Natural killer cell treated with Interleukin-12 subunit alpha and Interleukin-12 subunit beta and Interleukin-15 and Interleukin-18, amount 100 ng/mL, for 72 hours (primary cell): ENCODE measurements at regions not wholly inside any gene's neighbourhood (a gene's known extent, or its start where the extent isn't known, plus 50 kb on each side); places are given as distances from the start of the nearest gene placed in this dataset.

Source experiments
- ATAC-seq, 2 donors: fragments of 150-1000 bp; cut with Tn5 transposase in 1 of 2; sonication (Bioruptor Pico), chemical (Tn5 transposase) in 1 of 2; 2 replicates each; pipeline ENCODE4 v1.10.0; 2021
- DNase-seq: peaks from one replicate; pipeline ENCODE4 v3.0.0; 2022; ENCODE audit warnings: low spot score
- H3K27ac Mint-ChIP-seq, 2 donors: 1 replicate in 1 of 2; 2 replicates in 1 of 2; pipeline ENCODE4 v1.8.0; 2022; ENCODE audit warnings: mixed read lengths in 2 of 2, mild to moderate bottlenecking in 1 of 2, moderate library complexity in 1 of 2
- H3K27me3 Mint-ChIP-seq, 2 donors: 1 replicate in 1 of 2; 2 replicates in 1 of 2; pipeline ENCODE4 v1.8.0; 2022; ENCODE audit warnings: mixed read lengths in 2 of 2
- H3K36me3 Mint-ChIP-seq: one replicate; pipeline ENCODE4 v1.8.0; 2022; ENCODE audit warnings: mixed read lengths
- H3K4me1 Mint-ChIP-seq, 2 donors: 1 replicate in 1 of 2; 2 replicates in 1 of 2; pipeline ENCODE4 v1.8.0; 2022; ENCODE audit warnings: low read depth in 2 of 2, mixed read lengths in 2 of 2, mild to moderate bottlenecking in 1 of 2
- H3K4me3 Mint-ChIP-seq: one replicate; pipeline ENCODE4 v1.8.0; 2022; ENCODE audit warnings: mixed read lengths
- H3K9me3 Mint-ChIP-seq: 2 replicates; pipeline ENCODE4 v1.8.0; 2022; ENCODE audit warnings: mixed read lengths

DNA sequence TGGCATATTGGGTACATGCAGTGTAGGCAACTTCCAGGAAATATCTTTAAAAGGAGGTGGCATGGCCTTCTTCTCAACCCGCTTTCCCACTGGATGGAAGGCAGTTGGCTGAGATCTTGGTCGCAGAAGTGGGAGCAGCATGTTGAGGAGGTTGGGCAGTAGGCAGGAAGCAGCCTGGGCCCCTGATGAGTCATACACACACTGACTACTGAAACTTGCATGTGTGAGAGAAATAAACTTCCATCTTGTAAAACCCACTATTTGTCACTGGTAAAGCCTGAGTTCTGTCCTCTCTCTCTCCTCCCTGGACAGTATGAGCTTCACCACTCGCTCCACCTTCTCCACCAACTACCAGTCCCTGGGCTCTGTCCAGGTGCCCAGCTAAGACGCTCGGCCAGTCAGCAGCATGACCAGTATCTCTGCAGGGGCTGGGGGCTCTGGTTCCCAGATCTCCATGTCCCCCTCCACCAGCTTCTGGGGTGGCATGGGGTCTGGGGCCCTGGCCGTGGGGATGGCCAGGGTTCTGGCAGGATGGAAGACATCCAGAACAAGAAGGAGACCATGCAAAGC, 233.8 kb upstream of the SPRED2 start:
- DNase-seq (no peak), ATAC-seq (peak; percentile 48 to 76)
- Mint-ChIP-seq H3K27ac (no peak overlapping the region), H3K27me3 (peaks cover 24 to 29% of the 10 kb centered on the region in 2 donors), H3K36me3 (peaks cover 9% of the 10 kb centered on the region), H3K9me3 (peaks cover 4% of the 10 kb centered on the region), H3K4me1 (peaks cover 4% of the 10 kb centered on the region in 2 donors), H3K4me3 (no peak overlapping the region)

DNA sequence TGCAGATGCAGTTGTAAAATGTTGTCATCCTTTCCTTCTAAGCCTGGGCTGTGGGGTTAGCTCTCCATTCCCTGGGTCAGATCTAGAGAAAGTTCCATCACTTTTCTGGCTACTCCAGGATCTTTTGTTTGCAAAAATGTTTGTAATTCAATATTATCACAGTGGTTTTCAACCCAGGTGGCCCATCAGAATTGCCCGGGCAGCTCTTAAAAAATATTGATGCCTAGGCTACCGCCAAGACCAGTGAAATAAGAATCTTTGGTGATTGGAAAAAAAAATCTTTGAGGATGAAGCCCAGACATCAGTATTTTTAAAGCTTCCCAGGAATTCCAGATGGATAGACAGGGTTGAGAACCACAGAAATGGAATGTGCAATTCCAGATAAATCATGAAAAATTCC, 232.5 kb upstream of the SPRED2 start:
- H3K27me3 Mint-ChIP-seq, result peaks cover 19% of the 10 kb centered on the region in 2 donors
- no peak overlapping the region for H3K4me3 Mint-ChIP-seq
- peaks cover 4% of the 10 kb centered on the region for H3K9me3 Mint-ChIP-seq
- no peak overlapping the region for H3K27ac Mint-ChIP-seq
- no peak for ATAC-seq
- H3K4me1 Mint-ChIP-seq, result peaks cover 4% of the 10 kb centered on the region in 2 donors
- H3K36me3 Mint-ChIP-seq, result peaks cover 9% of the 10 kb centered on the region
- no peak for DNase-seq

DNA sequence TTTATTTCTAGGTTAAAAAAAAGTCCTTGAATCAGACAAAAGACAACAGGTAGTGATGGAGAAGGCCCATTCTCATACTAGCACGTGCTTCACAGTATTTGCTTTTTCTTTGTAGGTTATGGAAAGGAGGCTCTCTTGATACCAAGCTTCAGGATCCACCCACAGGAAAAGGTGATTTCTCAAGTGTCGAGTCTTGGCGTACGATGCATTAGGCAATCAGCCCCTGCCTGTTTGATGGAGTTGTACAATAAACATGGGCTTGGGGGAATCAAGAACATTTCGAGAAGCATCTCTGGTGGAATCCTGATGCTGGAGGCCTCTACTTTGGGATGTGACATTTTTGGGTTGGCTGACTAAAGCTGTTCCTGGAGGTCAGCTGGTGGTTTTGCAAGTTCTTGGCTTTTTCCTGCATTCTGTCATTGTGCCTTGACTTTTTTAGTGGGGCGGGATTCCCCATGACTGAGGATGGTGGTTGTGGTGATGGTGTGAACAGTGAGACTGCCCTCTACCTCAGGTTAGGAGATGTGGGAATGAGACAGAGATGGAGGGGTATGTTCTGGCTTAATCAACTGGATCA, 231.5 kb upstream of the SPRED2 start:
- peaks cover 21 to 22% of the 10 kb centered on the region in 2 donors for H3K27me3 Mint-ChIP-seq
- DNase-seq (no peak), ATAC-seq (peak in 1 of 2 donors; percentile 45)
- no peak overlapping the region for H3K4me3 Mint-ChIP-seq
- no peak overlapping the region for H3K27ac Mint-ChIP-seq
- H3K4me1 Mint-ChIP-seq, result peaks cover 4% of the 10 kb centered on the region in 2 donors
- H3K9me3 Mint-ChIP-seq, result peaks cover 4% of the 10 kb centered on the region
- peaks cover 9% of the 10 kb centered on the region for H3K36me3 Mint-ChIP-seq

DNA sequence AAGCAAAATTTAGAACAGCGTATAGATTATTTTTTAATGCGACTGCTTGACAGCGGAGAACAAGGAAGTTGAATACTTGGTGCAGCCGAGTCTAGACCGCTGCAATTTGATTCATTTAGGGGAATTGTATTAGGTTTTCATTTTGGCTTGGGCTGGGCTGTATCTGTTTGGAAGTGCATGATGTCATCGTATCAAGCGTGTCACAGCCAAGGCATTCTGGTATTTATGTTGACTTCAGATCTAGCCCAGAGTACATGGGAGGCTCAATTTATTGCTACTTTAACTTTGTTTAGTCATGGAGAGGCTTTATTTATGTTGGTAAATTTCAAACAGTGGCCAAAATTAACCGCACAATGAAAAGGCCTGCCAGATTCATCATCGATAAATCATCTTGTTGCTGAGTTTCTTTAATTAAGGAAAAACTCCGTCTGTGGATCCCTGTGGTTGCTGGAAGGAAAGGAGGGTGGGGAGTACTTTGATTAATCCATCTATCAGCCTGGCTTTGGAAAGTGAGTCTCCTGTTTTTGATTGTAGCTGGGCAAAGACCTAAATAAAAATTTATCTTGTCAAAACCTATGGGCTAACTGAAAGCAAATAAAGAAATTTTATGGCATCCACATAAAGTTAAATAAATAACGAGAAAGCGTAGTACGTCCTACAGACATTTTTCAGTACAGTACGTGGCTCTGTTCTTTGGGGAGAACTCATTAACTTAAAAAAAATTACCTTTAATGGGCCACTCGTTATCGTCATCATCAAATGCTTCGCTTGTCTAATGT, 230.4 kb upstream of the SPRED2 start:
- DNase-seq (no peak), ATAC-seq (no peak)
- no peak overlapping the region for H3K27ac Mint-ChIP-seq
- H3K9me3 Mint-ChIP-seq, result no peaks in the 10 kb centered on the region
- peaks cover 15 to 20% of the 10 kb centered on the region in 2 donors for H3K27me3 Mint-ChIP-seq
- no peaks in the 10 kb centered on the region for H3K36me3 Mint-ChIP-seq
- H3K4me1 Mint-ChIP-seq, result peaks cover 4% of the 10 kb centered on the region in 2 donors
- no peak overlapping the region for H3K4me3 Mint-ChIP-seq

DNA sequence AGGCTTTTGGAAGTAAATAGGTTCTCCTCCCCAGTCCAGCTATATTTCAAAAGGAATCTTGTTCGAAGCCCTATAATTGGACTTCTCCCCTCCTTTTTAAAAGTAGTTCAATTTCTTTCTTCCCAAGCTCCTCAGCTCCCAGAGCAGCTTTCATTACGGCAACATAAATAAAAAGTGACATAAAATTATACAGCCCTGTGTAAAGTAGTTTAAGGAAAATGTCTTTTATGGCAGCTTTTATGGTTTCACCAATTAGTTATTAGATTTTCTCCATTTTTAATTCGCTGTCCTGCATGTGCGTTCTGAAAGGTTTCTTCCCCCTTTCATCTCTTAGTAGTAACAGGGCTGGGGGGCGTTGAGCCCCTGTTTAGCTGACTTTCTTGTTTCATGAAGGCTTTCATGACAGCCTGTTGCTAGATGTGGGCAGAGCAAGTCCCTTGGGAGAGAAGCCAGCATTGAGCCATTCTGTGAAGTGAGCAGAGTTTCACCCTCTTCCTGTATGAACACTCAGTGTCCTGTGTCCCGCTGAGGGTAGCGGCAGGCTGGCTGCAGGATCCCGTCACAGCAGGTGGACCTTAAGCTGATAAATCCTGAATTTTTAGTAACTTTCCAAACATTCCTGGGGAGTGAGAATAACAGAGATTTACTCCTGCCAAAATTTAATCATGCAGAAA, 229.7 kb upstream of the SPRED2 start:
- ATAC-seq (no peak), DNase-seq (no peak)
- Mint-ChIP-seq H3K27ac (no peak overlapping the region), H3K4me1 (peaks cover 4% of the 10 kb centered on the region in 2 donors), H3K36me3 (no peaks in the 10 kb centered on the region), H3K27me3 (peaks cover 15 to 24% of the 10 kb centered on the region in 2 donors), H3K4me3 (no peak overlapping the region), H3K9me3 (no peaks in the 10 kb centered on the region)

DNA sequence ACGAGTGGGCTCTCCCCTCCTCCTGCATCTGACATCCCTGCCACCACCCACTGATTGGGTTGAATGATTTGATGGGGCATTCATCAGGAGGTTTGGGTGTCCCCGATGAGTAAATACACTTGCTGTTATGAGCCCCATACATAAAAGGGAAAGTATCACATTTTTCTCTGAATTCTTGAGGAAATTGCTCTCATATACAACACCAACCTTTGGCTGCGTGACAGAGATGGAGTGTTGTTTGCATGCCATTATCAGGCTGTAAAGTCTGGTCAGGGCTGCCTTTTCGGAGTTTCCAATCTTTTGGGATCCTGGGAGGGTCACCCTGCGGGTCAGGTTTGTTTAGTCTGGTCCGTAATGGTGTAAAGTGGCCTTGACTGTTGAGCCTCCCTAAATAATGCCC, 227.9 kb upstream of the SPRED2 start:
- Mint-ChIP-seq H3K4me3 (no peak overlapping the region), H3K27ac (no peak overlapping the region), H3K4me1 (no peaks in the 10 kb centered on the region), H3K9me3 (no peaks in the 10 kb centered on the region), H3K36me3 (no peaks in the 10 kb centered on the region), H3K27me3 (peaks cover 19 to 25% of the 10 kb centered on the region in 2 donors)
- no peak for ATAC-seq
- DNase-seq, result no peak

DNA sequence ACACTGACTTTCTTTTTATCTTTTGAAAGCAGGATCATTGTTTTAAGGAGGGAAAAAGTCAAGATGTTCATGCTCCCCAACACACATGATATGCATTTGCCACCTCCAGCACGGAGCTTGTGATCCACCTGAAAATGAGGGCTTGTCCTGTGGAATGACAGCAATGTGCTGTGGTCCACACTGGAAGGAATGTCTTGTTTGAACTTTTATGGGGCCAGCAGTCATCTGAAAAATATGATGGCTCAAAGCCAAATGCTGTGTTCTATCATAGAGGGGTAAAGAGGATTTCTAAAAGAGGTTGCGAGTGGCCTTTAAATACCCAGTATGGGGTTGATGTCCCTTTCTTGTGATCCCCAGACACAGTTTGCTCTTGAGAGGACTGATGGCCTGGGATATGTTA, 226.5 kb upstream of the SPRED2 start:
- Mint-ChIP-seq H3K27me3 (peaks cover 22 to 25% of the 10 kb centered on the region in 2 donors), H3K36me3 (no peaks in the 10 kb centered on the region), H3K27ac (no peak overlapping the region), H3K4me1 (no peaks in the 10 kb centered on the region), H3K4me3 (no peak overlapping the region), H3K9me3 (no peaks in the 10 kb centered on the region)
- ATAC-seq (no peak), DNase-seq (no peak)

DNA sequence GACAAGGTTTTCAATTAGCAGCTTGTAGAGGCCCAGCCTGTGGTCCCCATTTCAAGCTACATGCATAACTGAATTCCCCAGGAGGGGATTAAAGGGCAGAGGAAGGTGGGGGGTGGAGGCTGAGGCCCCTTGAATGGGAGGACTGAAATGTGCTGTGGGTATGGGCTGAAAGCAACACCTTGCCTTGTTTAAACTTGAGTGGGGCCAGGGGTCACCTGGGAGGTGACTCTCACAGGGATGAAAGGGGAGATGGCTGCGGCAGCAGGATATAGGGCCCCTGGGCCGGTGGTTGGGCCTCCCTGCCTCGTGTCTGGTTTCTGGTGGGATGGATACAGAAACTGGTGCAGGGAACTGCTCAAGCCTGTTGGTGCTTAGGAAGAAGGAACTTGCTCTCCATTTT, 225.9 kb upstream of the SPRED2 start:
- no peaks in the 10 kb centered on the region for H3K9me3 Mint-ChIP-seq
- ATAC-seq (peak in 1 of 2 donors; percentile 46), DNase-seq (no peak)
- H3K27me3 Mint-ChIP-seq, result peaks cover 19 to 25% of the 10 kb centered on the region in 2 donors
- H3K4me1 Mint-ChIP-seq, result no peaks in the 10 kb centered on the region
- no peaks in the 10 kb centered on the region for H3K36me3 Mint-ChIP-seq
- H3K27ac Mint-ChIP-seq, result no peak overlapping the region
- no peak overlapping the region for H3K4me3 Mint-ChIP-seq

DNA sequence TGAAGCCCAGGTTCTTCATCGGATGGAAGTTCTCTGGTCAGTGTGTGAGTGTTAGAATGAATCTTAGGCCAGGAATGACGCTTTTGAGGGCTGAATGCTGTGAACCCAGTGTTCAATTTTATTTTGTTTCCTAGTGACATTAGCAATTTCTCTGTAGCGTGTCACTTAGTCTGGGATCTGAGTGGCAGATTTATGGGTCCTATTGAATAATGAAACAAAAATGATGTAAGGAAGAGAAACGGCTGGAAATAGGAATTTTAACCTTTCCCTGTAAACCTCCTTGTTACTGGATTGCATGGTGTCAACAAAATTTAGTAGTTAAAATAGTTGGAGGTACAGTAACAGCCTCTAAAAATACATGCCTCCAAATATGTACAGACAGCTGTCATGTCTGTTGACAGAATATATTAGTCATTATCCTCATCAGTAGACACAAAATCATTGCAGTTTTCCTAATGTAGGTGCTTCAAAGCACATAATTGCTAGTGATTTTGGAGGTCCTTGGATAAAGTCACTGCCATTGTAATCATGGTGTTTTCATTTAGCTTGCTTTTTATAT, 223.8 kb upstream of the SPRED2 start:
- Mint-ChIP-seq H3K4me1 (no peaks in the 10 kb centered on the region), H3K4me3 (no peak overlapping the region), H3K36me3 (no peaks in the 10 kb centered on the region), H3K9me3 (no peaks in the 10 kb centered on the region), H3K27ac (no peak overlapping the region), H3K27me3 (peaks cover 15 to 19% of the 10 kb centered on the region in 2 donors)
- no peak for ATAC-seq
- no peak for DNase-seq

DNA sequence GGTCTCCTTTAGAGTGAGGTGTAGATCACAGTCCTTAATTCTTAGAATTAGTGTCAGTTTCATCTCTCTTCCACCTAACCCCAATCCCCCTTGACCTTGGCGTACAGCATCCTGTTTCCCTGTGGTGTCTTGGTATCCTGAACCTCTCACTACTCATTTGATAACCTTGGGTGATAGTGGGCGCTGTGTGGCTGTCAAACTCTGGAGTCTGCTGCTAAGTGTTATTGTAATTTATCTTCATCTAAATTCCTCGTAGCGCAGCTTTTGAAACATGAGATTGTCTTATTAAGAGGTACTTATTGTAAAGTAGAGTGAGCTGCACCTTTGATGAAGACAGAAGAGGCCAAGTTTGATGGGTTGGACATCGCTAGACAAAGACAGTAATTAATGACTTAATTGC, 222.6 kb upstream of the SPRED2 start:
- Mint-ChIP-seq H3K4me1 (no peaks in the 10 kb centered on the region), H3K36me3 (no peaks in the 10 kb centered on the region), H3K4me3 (no peak overlapping the region), H3K9me3 (no peaks in the 10 kb centered on the region), H3K27me3 (peaks cover 22 to 24% of the 10 kb centered on the region in 2 donors), H3K27ac (no peak overlapping the region)
- ATAC-seq (peak in 1 of 2 donors; percentile 24), DNase-seq (no peak)

DNA sequence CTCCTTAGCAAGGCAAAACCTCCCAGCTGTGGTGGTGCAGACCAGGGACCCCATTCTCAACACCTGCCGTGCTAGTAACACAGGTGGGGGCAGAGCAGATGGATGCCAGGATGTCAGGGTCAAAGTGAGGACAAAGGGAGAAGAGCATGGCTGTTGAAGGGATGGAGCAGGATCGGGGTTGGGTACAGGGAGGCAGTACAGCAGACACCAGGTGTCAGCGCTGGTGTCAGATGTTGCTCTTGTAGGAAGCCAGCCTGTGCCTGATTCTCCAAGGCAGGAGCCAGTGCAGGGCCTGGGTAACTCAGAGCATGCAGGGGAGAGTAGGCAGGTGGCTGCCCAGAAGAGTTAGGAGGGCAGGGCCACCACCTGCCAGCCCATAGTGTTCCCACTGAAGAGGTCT, 222.1 kb upstream of the SPRED2 start:
- Mint-ChIP-seq H3K4me3 (no peak overlapping the region), H3K4me1 (no peaks in the 10 kb centered on the region), H3K27ac (no peak overlapping the region), H3K9me3 (no peaks in the 10 kb centered on the region), H3K36me3 (no peaks in the 10 kb centered on the region), H3K27me3 (peaks cover 24% of the 10 kb centered on the region in 2 donors)
- DNase-seq (no peak), ATAC-seq (peak in 1 of 2 donors; percentile 25)

DNA sequence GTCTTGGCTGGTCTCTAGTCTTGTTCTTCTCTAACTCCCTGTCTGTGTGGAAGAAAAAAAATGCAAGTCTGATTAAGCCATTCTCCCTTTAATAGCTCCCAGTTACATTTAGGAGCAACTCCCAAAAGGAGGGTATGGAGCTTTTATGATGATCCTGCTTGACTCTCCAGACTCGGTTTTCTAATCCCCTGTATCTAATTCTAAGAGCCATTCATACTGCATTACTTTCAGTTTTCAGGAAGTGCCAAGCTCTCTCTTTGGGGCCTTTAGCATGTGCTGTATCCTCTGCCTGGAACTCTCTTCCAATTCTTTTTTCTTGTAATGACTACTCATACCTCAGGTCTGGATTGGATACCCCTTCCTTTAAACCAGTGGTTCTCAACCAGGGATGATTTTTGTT, 219.7 kb upstream of the SPRED2 start:
- Mint-ChIP-seq H3K4me1 (no peaks in the 10 kb centered on the region), H3K4me3 (no peak overlapping the region), H3K9me3 (no peaks in the 10 kb centered on the region), H3K36me3 (no peaks in the 10 kb centered on the region), H3K27me3 (peaks cover 18 to 19% of the 10 kb centered on the region in 2 donors), H3K27ac (no peak overlapping the region)
- no peak for DNase-seq
- ATAC-seq, result no peak

DNA sequence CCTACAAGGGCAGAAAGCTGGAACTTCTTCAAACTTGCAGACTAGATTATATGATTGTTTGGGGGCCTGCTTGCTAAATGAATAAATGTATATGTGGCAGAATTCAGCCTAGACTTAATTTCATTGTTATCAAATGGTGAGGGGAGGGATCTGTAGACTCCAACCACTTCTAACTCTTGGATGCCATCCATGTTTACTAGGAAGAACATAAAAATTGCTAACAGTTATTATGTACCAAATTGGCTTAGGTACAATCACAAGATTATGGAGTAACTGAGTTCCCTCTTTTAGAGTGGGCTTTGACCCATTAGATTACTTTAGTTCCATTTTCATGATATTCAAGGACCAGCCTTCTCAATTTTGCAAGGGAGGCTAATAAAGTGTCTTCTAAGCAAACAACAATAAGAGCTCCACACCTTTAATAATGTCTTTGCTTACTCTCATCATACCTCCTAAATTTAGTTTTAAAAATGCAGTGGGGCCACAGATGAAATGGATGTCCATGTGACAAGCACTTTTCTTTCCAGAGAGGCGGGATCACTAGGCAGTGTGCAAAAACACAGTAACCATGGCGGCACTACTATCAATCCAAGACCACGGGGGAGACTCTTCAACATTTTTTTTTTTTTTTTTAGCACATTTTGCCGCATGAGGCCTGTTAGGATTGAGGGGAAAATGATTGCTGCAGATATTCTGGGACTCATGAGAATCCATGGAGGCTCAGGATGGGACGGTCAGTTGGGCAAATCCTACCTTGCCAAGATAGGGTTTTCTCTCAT, 217.6 kb upstream of the SPRED2 start:
- Mint-ChIP-seq H3K27me3 (peaks cover 9 to 18% of the 10 kb centered on the region in 2 donors), H3K36me3 (no peaks in the 10 kb centered on the region), H3K4me3 (no peak overlapping the region), H3K4me1 (no peaks in the 10 kb centered on the region), H3K27ac (no peak overlapping the region), H3K9me3 (no peaks in the 10 kb centered on the region)
- no peak for DNase-seq
- no peak for ATAC-seq
